Thoracic aorta (tissue), 2 donors: ENCODE measurements at regions not wholly inside any gene's neighbourhood (a gene's known extent, or its start where the extent isn't known, plus 50 kb on each side); places are given as distances from the start of the nearest gene placed in this dataset.

Experiments used
- ATAC-seq: fragments of 150-250 bp; one replicate; pipeline ENCODE4 v1.8.0; 2017; ENCODE audit warnings: low read depth; ENCODE audit not compliant: insufficient number of reproducible peaks, low FRiP score
- DNase-seq: peaks from one replicate; pipeline ENCODE4 v3.0.0-alpha.2; 2020; ENCODE audit warnings: low spot score
- H3K27ac ChIP-seq, 2 donors: fragments of 200-600 bp; sonication (generic); 1 replicate in 1 of 2; 2 replicates in 1 of 2; pipeline ENCODE4 v1.5.1; 2016; ENCODE audit warnings: mild to moderate bottlenecking in 2 of 2, moderate library complexity in 2 of 2
- H3K27me3 ChIP-seq: fragments of 200-600 bp; sonication (generic); replicated peaks from 2 replicates; pipeline ENCODE4 v1.6.0; 2016; ENCODE audit warnings: mild to moderate bottlenecking; ENCODE audit not compliant: insufficient read depth
- H3K36me3 ChIP-seq: fragments of 200-600 bp; sonication (generic); one replicate; pipeline ENCODE4 v1.5.1; 2016
- H3K4me1 ChIP-seq, 2 donors: fragments of 200-600 bp; sonication (generic); 1 replicate in 1 of 2; 2 replicates in 1 of 2; pipeline versions ENCODE4 v1.5.1 to v1.6.0; 2016; ENCODE audit warnings: low read depth in 2 of 2, mild to moderate bottlenecking in 1 of 2; ENCODE audit not compliant: control insufficient read depth in 1 of 2
- H3K4me3 ChIP-seq: fragments of 200-600 bp; sonication (generic); 2 replicates; pipeline ENCODE4 v1.5.1; 2016; ENCODE audit warnings: mild to moderate bottlenecking
- H3K9me3 ChIP-seq: fragments of 200-600 bp; sonication (generic); 2 replicates; pipeline ENCODE4 v1.5.1; 2016
- CTCF ChIP-seq: fragments of 200-600 bp; sonication (generic); IDR thresholded peaks from one replicate; pipeline ENCODE4 v1.5.1; 2019; ENCODE audit warnings: antibody characterized with exemption

DNA sequence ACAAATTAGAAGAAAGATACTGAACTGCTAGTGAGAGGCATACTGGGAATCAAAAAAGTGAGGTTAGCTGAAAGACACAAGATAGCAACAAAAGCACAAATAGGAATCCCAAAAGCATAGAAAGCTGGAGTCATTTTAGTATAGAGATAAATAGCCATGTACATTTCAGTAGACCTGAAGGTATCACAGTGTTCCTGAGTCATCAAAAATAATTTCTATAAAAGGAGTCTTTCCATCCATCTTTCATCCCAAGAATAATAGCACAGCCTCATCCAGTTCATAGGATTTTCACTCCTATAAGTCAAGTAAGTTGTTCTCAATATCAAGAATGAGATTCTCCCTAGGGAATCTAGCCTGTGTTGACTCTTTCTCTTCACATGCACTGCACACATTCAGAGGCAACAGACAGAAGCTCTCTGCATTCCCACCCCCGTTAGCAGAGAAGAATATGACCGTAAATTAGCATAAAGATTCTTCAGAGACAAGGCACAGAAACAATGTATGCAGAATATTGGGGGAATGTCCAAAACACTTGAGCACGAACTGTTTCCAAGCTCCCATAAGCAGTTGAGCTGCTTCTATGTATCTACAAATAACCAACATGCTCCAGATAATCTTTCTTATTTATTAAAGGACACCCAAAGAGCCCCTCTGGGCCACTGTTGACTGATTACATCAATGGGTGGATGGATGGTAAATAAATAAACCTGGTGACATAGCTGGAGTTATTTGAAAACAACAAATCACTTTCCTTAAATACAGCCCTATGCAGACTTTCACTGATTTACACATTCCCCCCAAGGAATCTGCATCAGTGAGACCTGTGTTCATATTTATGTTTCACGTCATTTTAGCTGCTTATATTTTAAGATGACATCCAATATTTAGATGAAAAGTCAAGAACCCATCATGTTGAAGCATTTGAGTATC lies 174.5 kb upstream of the PKDCC start:
- H3K27me3 ChIP-seq = no peaks in the 10 kb centered on the region
- H3K27ac ChIP-seq = no peak overlapping the region

DNA sequence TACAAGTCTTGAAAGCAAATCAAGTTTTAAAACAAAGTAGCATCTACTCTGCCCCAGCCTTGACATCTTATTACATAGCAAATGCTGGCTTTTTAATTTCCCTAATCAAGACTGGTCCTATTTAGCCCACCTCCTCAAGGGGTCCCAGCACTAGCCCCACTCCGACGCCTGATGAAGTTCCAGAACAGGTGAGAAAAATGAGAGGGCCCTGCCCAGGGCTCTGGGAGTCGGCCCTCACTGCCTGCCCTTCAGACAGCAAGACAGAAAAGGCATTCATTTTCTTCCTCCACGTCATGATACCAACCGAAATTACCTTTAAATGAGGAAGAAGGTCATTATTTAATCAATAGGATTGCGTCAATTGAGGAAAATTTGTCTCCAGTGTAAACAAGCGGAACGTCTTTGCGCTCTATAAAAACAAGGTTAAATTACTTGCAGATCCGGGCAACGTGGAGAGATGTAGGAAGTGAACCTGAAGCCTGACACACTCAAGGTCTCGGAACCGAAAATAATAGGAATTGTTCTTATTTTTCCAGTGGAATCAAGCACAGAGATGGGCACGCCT lies 170.6 kb upstream of the PKDCC start:
- Histone ChIP-seq H3K9me3 (no peaks in the 10 kb centered on the region), H3K4me1 (peaks cover 3 to 24% of the 10 kb centered on the region in 2 donors), H3K27ac (no peak overlapping the region), H3K27me3 (no peaks in the 10 kb centered on the region), H3K4me3 (no peak overlapping the region), H3K36me3 (no peaks in the 10 kb centered on the region)
- ATAC-seq (no peak), DNase-seq (no peak)
- TF ChIP-seq CTCF = no peak

More for the DNA sequence above, 174.5 kb upstream of the PKDCC start:
- no peak for DNase-seq
- no peaks in the 10 kb centered on the region for H3K36me3 ChIP-seq
- H3K4me1 ChIP-seq = peaks cover 0 to 30% of the 10 kb centered on the region in 2 donors
- TF ChIP-seq CTCF = no peak
- no peak for ATAC-seq
- H3K4me3 ChIP-seq = no peak overlapping the region
- H3K9me3 ChIP-seq = no peaks in the 10 kb centered on the region

DNA sequence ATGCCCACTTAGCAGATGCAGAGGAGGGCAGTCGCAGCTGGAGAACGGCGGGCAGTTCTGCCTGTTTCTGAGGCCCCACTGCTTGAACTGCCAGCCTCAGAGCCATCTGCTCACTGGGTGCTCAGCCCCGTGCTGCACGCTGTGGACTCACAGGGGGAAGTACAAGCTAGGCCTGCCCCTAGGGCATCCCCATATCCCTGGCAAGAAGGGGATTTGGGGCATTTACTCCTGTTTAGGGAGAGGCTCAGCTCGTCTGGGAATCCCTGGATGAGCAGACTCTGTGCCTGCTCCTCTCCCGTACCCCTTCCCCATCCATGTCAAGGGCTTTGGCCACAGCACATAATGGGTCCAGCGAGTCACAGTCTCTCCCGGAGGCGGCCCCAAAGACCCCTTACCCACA lies 169.8 kb upstream of the PKDCC start:
- ATAC-seq = no peak
- no peak for DNase-seq
- no peak overlapping the region for H3K4me3 ChIP-seq
- H3K27me3 ChIP-seq = no peaks in the 10 kb centered on the region
- no peak overlapping the region for H3K27ac ChIP-seq
- H3K36me3 ChIP-seq = no peaks in the 10 kb centered on the region
- H3K4me1 ChIP-seq = peaks cover 3 to 17% of the 10 kb centered on the region in 2 donors
- TF ChIP-seq CTCF = no peak
- no peaks in the 10 kb centered on the region for H3K9me3 ChIP-seq

DNA sequence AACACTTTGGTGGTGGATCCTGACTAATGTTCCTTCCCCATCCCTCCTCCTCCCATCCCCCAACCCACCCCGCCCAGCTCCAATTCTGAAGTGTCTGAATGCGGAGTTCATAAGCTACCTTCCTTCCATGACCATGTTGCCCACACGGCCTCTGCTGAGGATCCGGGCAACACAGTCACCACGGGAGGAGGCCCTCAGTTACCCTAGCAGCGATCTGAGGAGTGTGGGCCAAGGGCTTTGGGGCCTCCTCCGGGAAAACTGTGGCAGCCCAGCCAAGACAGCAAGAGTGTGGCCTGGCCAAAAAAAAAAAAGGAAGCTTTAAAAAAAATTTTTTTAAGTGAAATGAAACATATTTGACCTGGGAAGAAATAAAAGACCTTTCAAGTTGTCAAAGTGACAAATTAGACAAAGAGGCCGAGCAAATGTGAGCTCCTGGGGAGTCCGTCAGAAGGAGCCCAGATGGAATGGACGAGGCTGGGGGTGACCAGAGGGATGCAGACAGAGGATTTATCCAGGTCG lies 169.0 kb upstream of the PKDCC start:
- ATAC-seq = no peak
- no peak overlapping the region for H3K27ac ChIP-seq
- no peak for TF ChIP-seq CTCF

GRCh38 chr2:41879235-41879916 lies 168.4 kb upstream of the PKDCC start:
- ATAC-seq (no peak), DNase-seq (no peak)
- Histone ChIP-seq H3K27ac (no peak overlapping the region), H3K4me3 (no peak overlapping the region), H3K9me3 (no peaks in the 10 kb centered on the region), H3K4me1 (peaks cover 3 to 14% of the 10 kb centered on the region in 2 donors), H3K36me3 (no peaks in the 10 kb centered on the region), H3K27me3 (no peaks in the 10 kb centered on the region)
- no peak for TF ChIP-seq CTCF

More for the DNA sequence above, 169.0 kb upstream of the PKDCC start:
- no peaks in the 10 kb centered on the region for H3K36me3 ChIP-seq
- no peak overlapping the region for H3K4me3 ChIP-seq
- no peak for DNase-seq
- H3K4me1 ChIP-seq = peaks cover 3 to 14% of the 10 kb centered on the region in 2 donors
- no peaks in the 10 kb centered on the region for H3K27me3 ChIP-seq
- H3K9me3 ChIP-seq = no peaks in the 10 kb centered on the region
